ENCODE measurements at regions not wholly inside any gene's neighbourhood (a gene's known extent, or its start where the extent isn't known, plus 50 kb on each side); places are given as distances from the start of the nearest gene placed in this dataset.

DNA sequence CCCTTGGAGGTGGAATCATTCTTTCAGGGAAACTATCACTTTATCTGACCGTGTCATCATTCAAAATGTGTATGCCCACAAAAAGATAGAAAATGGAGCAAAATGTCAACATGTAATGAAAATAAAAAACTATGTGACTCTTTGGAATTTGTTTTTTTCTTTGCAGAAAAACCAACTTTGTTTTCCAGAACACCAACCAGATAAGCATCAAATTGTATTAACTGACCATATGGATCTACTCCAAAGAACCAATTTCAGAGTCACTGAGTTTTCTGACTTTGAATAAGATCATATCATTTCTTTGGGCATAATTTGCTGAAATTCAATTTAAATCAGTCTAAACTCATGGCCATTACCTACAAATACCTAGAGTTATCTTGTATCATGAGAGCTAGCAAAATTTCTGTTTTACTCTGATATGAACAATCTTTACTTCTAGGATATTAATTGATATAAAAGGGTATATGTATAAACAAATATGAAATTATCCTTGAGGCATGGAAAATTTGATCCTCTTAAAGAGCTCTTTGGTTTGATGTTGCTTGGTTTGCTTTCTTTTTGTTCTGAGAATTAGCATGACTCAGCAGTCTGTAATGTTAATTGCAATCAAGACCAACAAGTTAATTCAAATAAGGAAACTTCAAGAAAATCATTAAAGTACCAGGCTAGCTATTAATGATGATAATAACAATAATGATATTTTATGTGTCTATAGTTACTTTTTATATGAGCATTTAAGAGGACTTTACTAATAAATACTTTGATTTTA, 444.4 kb upstream of the MARCKS start:
- H3K27ac ChIP-seq, result peak overlapping the region; percentile 76
- TF ChIP-seq, protein P1, sequence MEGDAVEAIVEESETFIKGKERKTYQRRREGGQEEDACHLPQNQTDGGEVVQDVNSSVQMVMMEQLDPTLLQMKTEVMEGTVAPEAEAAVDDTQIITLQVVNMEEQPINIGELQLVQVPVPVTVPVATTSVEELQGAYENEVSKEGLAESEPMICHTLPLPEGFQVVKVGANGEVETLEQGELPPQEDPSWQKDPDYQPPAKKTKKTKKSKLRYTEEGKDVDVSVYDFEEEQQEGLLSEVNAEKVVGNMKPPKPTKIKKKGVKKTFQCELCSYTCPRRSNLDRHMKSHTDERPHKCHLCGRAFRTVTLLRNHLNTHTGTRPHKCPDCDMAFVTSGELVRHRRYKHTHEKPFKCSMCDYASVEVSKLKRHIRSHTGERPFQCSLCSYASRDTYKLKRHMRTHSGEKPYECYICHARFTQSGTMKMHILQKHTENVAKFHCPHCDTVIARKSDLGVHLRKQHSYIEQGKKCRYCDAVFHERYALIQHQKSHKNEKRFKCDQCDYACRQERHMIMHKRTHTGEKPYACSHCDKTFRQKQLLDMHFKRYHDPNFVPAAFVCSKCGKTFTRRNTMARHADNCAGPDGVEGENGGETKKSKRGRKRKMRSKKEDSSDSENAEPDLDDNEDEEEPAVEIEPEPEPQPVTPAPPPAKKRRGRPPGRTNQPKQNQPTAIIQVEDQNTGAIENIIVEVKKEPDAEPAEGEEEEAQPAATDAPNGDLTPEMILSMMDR (conservative IDR thresholded peaks at IDR 0.05), result no peak

DNA sequence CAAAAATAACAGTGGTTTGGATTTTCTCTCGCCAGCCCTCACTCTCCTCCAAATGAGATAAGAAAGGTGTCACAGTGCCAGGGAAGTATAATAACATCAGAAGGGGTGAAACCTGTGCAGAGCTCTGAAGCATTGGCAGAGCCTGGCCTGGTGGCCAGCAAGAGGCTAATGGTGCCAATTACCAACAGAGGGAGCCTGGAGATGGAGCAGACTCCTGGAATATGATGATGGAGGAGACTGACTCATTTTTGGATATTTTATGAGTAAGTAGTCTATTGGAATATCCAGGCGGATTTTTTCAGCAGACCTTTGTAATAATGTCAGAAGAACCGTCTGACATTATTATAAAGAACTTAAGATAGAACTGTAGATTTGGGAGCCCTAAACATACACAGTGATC, 442.6 kb upstream of the MARCKS start:
- TF ChIP-seq, protein P1 (conservative IDR thresholded peaks at IDR 0.05), result peak; percentile 73
- H3K27ac ChIP-seq, result peak overlapping the region; percentile 76; the same call in 1 of the 2 replicates

DNA sequence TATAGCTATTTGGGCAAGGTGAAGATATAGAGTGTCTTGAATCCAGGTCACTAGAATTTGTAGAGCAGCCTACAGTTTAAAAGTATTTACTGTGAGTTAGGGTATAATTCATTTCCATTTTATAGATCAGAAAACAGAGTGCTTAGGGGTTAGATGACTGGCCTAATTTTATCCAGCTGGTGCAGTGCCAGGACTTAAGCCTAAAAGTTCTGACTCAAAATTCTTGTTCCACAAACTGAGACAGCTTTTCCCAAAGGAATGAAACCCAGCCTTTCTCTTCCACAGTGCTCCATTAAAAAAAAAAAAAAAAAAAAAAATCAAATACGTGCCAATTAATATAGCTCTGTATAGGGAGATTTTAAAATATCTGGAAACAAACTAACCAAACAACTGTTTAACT, 441.0 kb upstream of the MARCKS start:
- TF ChIP-seq, protein P1 (conservative IDR thresholded peaks at IDR 0.05), result no peak
- H3K27ac ChIP-seq, result no peak overlapping the region

DNA sequence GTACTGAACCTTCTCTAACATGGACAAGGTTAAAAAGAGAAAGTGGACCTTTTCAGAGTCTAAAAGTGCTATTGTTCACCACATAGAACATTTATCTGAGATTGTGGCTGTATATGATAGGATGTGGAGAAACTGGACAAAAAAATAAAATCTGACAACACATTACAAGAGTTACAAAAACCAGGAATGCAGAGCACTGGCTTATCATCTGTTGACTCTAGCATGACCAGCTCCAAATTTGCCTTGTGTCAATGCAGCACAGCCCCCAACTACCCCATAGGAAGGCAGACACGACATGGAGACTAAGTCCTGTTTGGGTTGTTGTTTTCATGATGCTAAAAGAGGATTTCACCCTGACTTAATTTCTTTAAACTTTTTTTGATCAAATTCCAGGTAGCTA, 436.9 kb upstream of the MARCKS start:
- no peak overlapping the region for H3K27ac ChIP-seq
- TF ChIP-seq, protein P1 (conservative IDR thresholded peaks at IDR 0.05), result no peak

DNA sequence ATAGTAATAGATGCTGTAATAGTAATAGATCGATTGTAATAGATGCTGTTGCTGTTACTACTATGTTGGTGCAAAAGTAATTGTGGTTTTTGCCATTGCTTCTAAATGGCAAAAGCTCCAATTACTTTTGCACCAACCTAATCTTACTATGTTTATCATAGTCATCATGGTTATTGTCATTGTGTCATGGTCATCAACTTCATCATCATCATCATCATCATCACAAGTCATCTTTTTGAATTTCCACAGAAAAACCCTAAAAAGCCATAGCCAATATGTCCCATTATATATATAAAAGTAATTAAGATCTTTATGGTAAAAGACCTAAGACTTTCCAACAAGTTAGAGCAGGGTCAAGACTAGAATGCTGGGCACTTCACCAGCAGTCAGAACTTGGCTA, 435.1 kb upstream of the MARCKS start:
- TF ChIP-seq, protein P1 (conservative IDR thresholded peaks at IDR 0.05), result no peak
- no peak overlapping the region for H3K27ac ChIP-seq

DNA sequence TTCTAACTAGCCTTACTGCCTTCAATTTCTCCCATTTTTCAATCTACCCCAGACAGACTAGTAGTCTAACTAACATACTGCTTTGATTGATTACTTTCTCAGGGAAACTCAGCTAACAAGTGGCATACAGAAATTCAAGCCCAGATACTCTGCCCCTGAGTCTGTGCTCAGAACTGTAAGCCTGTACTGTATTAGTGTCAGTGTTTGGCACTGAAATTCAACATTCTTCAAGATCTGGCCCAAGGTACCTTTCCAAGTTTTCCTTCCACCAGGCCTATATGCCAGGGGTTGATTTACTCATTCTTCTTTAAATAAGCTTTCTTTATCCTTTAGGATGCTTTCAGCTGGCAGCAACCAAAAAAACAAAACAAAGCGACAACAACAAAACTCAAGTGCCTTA, 433.2 kb upstream of the MARCKS start:
- TF ChIP-seq, protein P1 (conservative IDR thresholded peaks at IDR 0.05), result no peak
- no peak overlapping the region for H3K27ac ChIP-seq

DNA sequence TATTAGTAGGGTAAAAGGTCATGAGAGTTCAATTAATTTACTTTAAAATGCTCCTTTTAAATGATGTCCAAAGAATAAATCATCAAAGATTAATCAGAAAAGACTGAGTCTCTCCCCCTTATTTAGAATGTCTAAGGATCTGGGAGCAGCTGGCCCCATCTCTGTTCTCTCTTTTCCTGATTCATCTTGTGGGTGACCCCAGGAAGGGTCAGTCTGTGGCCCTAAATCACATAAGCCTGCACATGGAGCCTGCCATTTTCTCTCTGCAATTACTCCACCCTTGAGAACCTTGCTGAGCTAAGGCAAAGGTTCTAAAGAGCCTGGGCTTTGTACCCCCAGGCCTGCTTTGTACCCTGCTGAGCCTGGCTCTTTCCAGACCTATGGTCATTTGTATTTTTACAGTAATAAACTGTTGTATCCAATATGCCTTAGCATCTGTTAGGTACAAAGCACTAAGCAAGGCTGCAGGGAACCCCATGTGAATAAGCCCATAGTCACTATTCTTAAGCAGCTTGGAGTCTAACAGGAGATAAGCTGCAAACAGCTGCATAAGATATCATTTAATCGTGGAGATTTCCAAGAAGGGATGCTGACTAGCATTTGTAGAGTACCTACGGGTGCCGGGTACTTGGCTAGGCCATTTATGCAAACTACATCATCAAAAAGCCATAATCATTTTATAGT, 431.0 kb upstream of the MARCKS start:
- TF ChIP-seq, protein P1 (conservative IDR thresholded peaks at IDR 0.05), result no peak
- H3K27ac ChIP-seq, result no peak overlapping the region
